H9 (cell line): ENCODE measurements at regions not wholly inside any gene's neighbourhood (a gene's known extent, or its start where the extent isn't known, plus 50 kb on each side); places are given as distances from the start of the nearest gene placed in this dataset.

Experiments used
- DNase-seq: peaks from one replicate; pipeline ENCODE4 v3.0.0-alpha.2; 2017
- H2AFZ ChIP-seq: one replicate; pipeline ENCODE4 v1.6.1; 2013; ENCODE audit warnings: mild to moderate bottlenecking, low read length, control low read depth, moderate library complexity
- H2AK5ac ChIP-seq: 2 replicates; pipeline ENCODE4 v1.6.1; 2013; ENCODE audit warnings: low read length, control low read depth, mixed read lengths; ENCODE audit not compliant: insufficient read length
- H2BK120ac ChIP-seq: one replicate; pipeline ENCODE4 v1.6.1; 2013; ENCODE audit warnings: low read depth, mild to moderate bottlenecking, low read length, control low read depth, inconsistent platforms; ENCODE audit not compliant: poor library complexity, severe bottlenecking
- H2BK12ac ChIP-seq: 2 replicates; pipeline ENCODE4 v1.6.1; 2013; ENCODE audit warnings: low read length, control low read depth, mixed read lengths, low read depth; ENCODE audit not compliant: insufficient read length
- H2BK15ac ChIP-seq: 2 replicates; pipeline ENCODE4 v1.6.1; 2013; ENCODE audit warnings: low read depth, low read length, control low read depth
- H2BK20ac ChIP-seq: one replicate; pipeline ENCODE4 v1.6.1; 2013; ENCODE audit warnings: low read depth, mild to moderate bottlenecking, low read length, control low read depth, inconsistent platforms; ENCODE audit not compliant: poor library complexity, severe bottlenecking
- H2BK5ac ChIP-seq: 2 replicates; pipeline ENCODE4 v1.6.1; 2013; ENCODE audit warnings: low read length, control low read depth, mixed read lengths; ENCODE audit not compliant: insufficient read length
- H3K14ac ChIP-seq: 2 replicates; pipeline ENCODE4 v1.6.1; 2013; ENCODE audit warnings: low read length, control low read depth; ENCODE audit not compliant: insufficient read depth
- H3K18ac ChIP-seq: 2 replicates; pipeline ENCODE4 v1.6.1; 2013; ENCODE audit warnings: low read depth, mild to moderate bottlenecking, mixed read lengths, low read length, control low read depth; ENCODE audit not compliant: insufficient read length
- H3K23ac ChIP-seq: 2 replicates; pipeline ENCODE4 v1.6.1; 2013; ENCODE audit warnings: low read length, control low read depth, mixed read lengths, low read depth; ENCODE audit not compliant: insufficient read length
- H3K23me2 ChIP-seq: 2 replicates; pipeline ENCODE4 v1.6.1; 2013; ENCODE audit warnings: low read depth, mild to moderate bottlenecking, mixed read lengths, low read length, control low read depth; ENCODE audit not compliant: insufficient read length, poor library complexity, severe bottlenecking
- H3K27ac ChIP-seq: 2 replicates; pipeline ENCODE4 v1.5.1; 2013; ENCODE audit warnings: low read length, control low read depth, mixed read lengths, low read depth; ENCODE audit not compliant: insufficient read length
- H3K27me3 ChIP-seq: 2 replicates; pipeline ENCODE4 v1.6.1; 2013; ENCODE audit warnings: low read length, control low read depth, inconsistent platforms; ENCODE audit not compliant: insufficient read depth
- H3K4ac ChIP-seq: 2 replicates; pipeline ENCODE4 v1.6.1; 2013; ENCODE audit warnings: low read depth, mild to moderate bottlenecking, control low read depth, inconsistent platforms, low read length, moderate library complexity
- H3K4me1 ChIP-seq: 2 replicates; pipeline ENCODE4 v1.6.1; 2013; ENCODE audit warnings: low read length, control low read depth, inconsistent platforms; ENCODE audit not compliant: insufficient read depth
- H3K4me2 ChIP-seq: 2 replicates; pipeline ENCODE4 v1.6.1; 2013; ENCODE audit warnings: low read length, control low read depth, mixed read lengths; ENCODE audit not compliant: insufficient read length, insufficient read depth
- H3K56ac ChIP-seq: 2 replicates; pipeline ENCODE4 v1.6.1; 2013; ENCODE audit warnings: low read depth, mild to moderate bottlenecking, mixed read lengths, low read length, control low read depth; ENCODE audit not compliant: insufficient read length
- H3K79me1 ChIP-seq: 2 replicates; pipeline ENCODE4 v1.6.1; 2013; ENCODE audit warnings: low read depth, mild to moderate bottlenecking, moderate library complexity, low read length, control low read depth, inconsistent platforms; ENCODE audit not compliant: insufficient read depth, poor library complexity, severe bottlenecking
- H3K79me2 ChIP-seq: 2 replicates; pipeline ENCODE4 v1.6.1; 2013; ENCODE audit warnings: low read length, control low read depth, inconsistent platforms; ENCODE audit not compliant: insufficient read depth
- H3K9ac ChIP-seq: 2 replicates; pipeline ENCODE4 v1.6.1; 2013; ENCODE audit warnings: low read length, control low read depth, mixed read lengths; ENCODE audit not compliant: insufficient read length; ENCODE audit errors: extremely low read depth
- H3K9me3 ChIP-seq: one replicate; pipeline ENCODE4 v1.6.1; 2013; ENCODE audit warnings: low read depth, low read length, inconsistent platforms; ENCODE audit not compliant: control insufficient read depth
- H3T11ph ChIP-seq: one replicate; pipeline ENCODE4 v1.6.1; 2013; ENCODE audit warnings: mild to moderate bottlenecking, low read length, control low read depth, inconsistent platforms
- H4K20me1 ChIP-seq: one replicate; pipeline ENCODE4 v1.6.1; 2013; ENCODE audit not compliant: control insufficient read depth, insufficient read length, insufficient read depth
- H4K5ac ChIP-seq: 2 replicates; pipeline ENCODE4 v1.6.1; 2013; ENCODE audit warnings: low read depth, mild to moderate bottlenecking, mixed read lengths, low read length, control low read depth; ENCODE audit not compliant: insufficient read length
- H4K8ac ChIP-seq: replicated peaks from 2 replicates; pipeline ENCODE4 v1.6.1; 2013; ENCODE audit warnings: low read length, control low read depth, mixed read lengths, low read depth; ENCODE audit not compliant: insufficient read length
- H4K91ac ChIP-seq: 2 replicates; pipeline ENCODE4 v1.6.1; 2013; ENCODE audit warnings: low read depth, mild to moderate bottlenecking, moderate library complexity, mixed read lengths, low read length, control low read depth; ENCODE audit not compliant: insufficient read length
- H3K27ac Mint-ChIP-seq, 3 experiments: 2 replicates in 2 of 3; 3 replicates in 1 of 3; pipeline ENCODE4 v1.8.0; 2020 to 2021; ENCODE audit warnings: mixed read lengths in 3 of 3, mild to moderate bottlenecking in 1 of 3, moderate library complexity in 1 of 3
- H3K27me3 Mint-ChIP-seq: 2 replicates; pipeline ENCODE4 v1.8.0; 2021; ENCODE audit warnings: low read depth, mild to moderate bottlenecking, moderate library complexity, mixed read lengths
- H3K36me3 Mint-ChIP-seq, 3 experiments: 2 replicates in 2 of 3; 3 replicates in 1 of 3; pipeline ENCODE4 v1.8.0; 2020 to 2021; ENCODE audit warnings: low read depth in 3 of 3, mixed read lengths in 3 of 3; ENCODE audit not compliant: insufficient read depth in 1 of 3
- H3K4me1 Mint-ChIP-seq, 2 experiments: 2 replicates each; pipeline ENCODE4 v1.8.0; 2020; ENCODE audit warnings: mixed read lengths in 2 of 2
- H3K4me3 Mint-ChIP-seq, 2 experiments: 2 replicates in 1 of 2; 3 replicates in 1 of 2; pipeline ENCODE4 v1.8.0; 2020 to 2021; ENCODE audit warnings: mild to moderate bottlenecking in 2 of 2, mixed read lengths in 2 of 2, moderate library complexity in 1 of 2
- H3K9me3 Mint-ChIP-seq, 2 experiments: 2 replicates in 1 of 2; 3 replicates in 1 of 2; pipeline ENCODE4 v1.8.0; 2020; ENCODE audit warnings: mild to moderate bottlenecking in 2 of 2, mixed read lengths in 2 of 2, moderate library complexity in 1 of 2
- CTCF ChIP-seq: fragments of 200-600 bp; sonication (generic); conservative IDR thresholded peaks from 3 replicates; pipeline ENCODE4 v1.8.0; 2021; ENCODE audit warnings: antibody characterized with exemption, mild to moderate bottlenecking
- WGBS: extraction: QIAGEN DNeasy Blood & Tissue Kit; methylation state at CpG from one replicate; pipeline ENCODE4 v1.1.7; 2013; ENCODE audit warnings: missing lambda C conversion rate, low lambda C conversion rate, mixed read lengths; ENCODE audit not compliant: insufficient read length; ENCODE audit errors: extremely low coverage; 5-methylcytosine and 5-hydroxymethylcytosine counted together

GRCh38 chr3:63086190-63086589 lies 191.9 kb upstream of the SYNPR start:
- H3K4me2 ChIP-seq, result no peak overlapping the region
- no CpG with 5 or more reads among the region's 2 CpGs for WGBS
- no peak overlapping the region for H3K18ac ChIP-seq
- H4K91ac ChIP-seq, result no peak overlapping the region
- H3K79me1 ChIP-seq, result no peaks in the 10 kb centered on the region
- no peak overlapping the region for H4K5ac ChIP-seq
- peaks cover 31 to 36% of the 10 kb centered on the region in 2 experiments for H3K4me1 Mint-ChIP-seq
- no peak for DNase-seq
- no peak overlapping the region for H4K8ac ChIP-seq
- TF ChIP-seq CTCF, result no peak
- H3K23ac ChIP-seq, result no peak overlapping the region
- H3K9ac ChIP-seq, result no peak overlapping the region
- no peak overlapping the region for H3K4ac ChIP-seq
- H2BK120ac ChIP-seq, result no peak overlapping the region
- H3K27ac ChIP-seq, result no peak overlapping the region
- H2BK5ac ChIP-seq, result no peak overlapping the region
- H4K20me1 ChIP-seq, result no peaks in the 10 kb centered on the region
- H2BK20ac ChIP-seq, result no peak overlapping the region
- no peak overlapping the region for H3K27ac Mint-ChIP-seq
- H3K27me3 ChIP-seq, result no peaks in the 10 kb centered on the region
- H3K14ac ChIP-seq, result no peak overlapping the region
- no peaks in the 10 kb centered on the region for H3K9me3 ChIP-seq
- no peak overlapping the region for H3K4me3 Mint-ChIP-seq
- H2AK5ac ChIP-seq, result no peak overlapping the region
- H2BK12ac ChIP-seq, result no peak overlapping the region
- peaks cover 10 to 13% (median 10%) of the 10 kb centered on the region in 3 experiments; a peak in 5 of 7 replicates for H3K36me3 Mint-ChIP-seq
- peaks cover 9 to 13% of the 10 kb centered on the region in 2 experiments for H3K9me3 Mint-ChIP-seq
- no peaks in the 10 kb centered on the region for H3K27me3 Mint-ChIP-seq
- H3T11ph ChIP-seq, result no peak overlapping the region
- no peak overlapping the region for H2BK15ac ChIP-seq
- H3K56ac ChIP-seq, result no peak overlapping the region
- H3K23me2 ChIP-seq, result no peaks in the 10 kb centered on the region
- no peaks in the 10 kb centered on the region for H3K79me2 ChIP-seq
- H3K4me1 ChIP-seq, result peaks cover 7% of the 10 kb centered on the region; the same call in 1 of the 2 replicates
- H2AFZ ChIP-seq, result no peak overlapping the region
